HCT116 (cell line): ENCODE measurements at regions not wholly inside any gene's neighbourhood (a gene's known extent, or its start where the extent isn't known, plus 50 kb on each side); places are given as distances from the start of the nearest gene placed in this dataset.

Source experiments
- CEBPB ChIP-seq: IDR thresholded peaks from 2 replicates; pipeline ENCODE4 v1.6.1; 2012; ENCODE audit warnings: low read depth
- CTCF ChIP-seq, 3 experiments: fragments of 200-600 bp in 1 of 3; sonication (generic) in 1 of 3; IDR thresholded peaks in 2 of 3; conservative IDR thresholded peaks in 1 of 3; 2 replicates each; pipeline ENCODE4 v1.5.1; 2012 to 2017; ENCODE audit warnings: low read depth in 2 of 3, low read length in 2 of 3, antibody characterized with exemption in 1 of 3, borderline replicate concordance in 1 of 3, control low read depth in 1 of 3, mild to moderate bottlenecking in 1 of 3, mixed read lengths in 1 of 3, mixed run types in 1 of 3, moderate library complexity in 1 of 3; ENCODE audit not compliant: insufficient read depth in 1 of 3

GRCh38 chr14:87691042-87691881, 301.7 kb downstream of the GALC start:
- TF ChIP-seq CTCF (IDR thresholded peaks at IDR 0.05 in 2 of 3, conservative IDR thresholded peaks at IDR 0.05 in 1 of 3; ENCODE audit: borderline replicate concordance in 1 of 3, insufficient read depth in 1 of 3, low read depth in 2 of 3, low read length in 2 of 3) (no peak), CEBPB (no peak)
